ENCODE measurements at regions not wholly inside any gene's neighbourhood (a gene's known extent, or its start where the extent isn't known, plus 50 kb on each side); places are given as distances from the start of the nearest gene placed in this dataset.

GRCh38 chr5:145050181-145050580, 785.0 kb downstream of the PRELID2 start:
- TF ChIP-seq POLR2A (IDR thresholded peaks at IDR 0.05) (no peak), CTCF (IDR thresholded peaks at IDR 0.05) (no peak)
